VCaP (cell line): ENCODE measurements at regions not wholly inside any gene's neighbourhood (a gene's known extent, or its start where the extent isn't known, plus 50 kb on each side); places are given as distances from the start of the nearest gene placed in this dataset.

Source experiments
- H3K27ac ChIP-seq: fragments of 450-650 bp; 2 replicates; pipeline ENCODE4 v1.5.1; 2017
- CTCF ChIP-seq: fragments of 450-650 bp; conservative IDR thresholded peaks from 2 replicates; pipeline ENCODE4 v1.5.1; 2017; ENCODE audit warnings: mild to moderate bottlenecking, moderate library complexity

DNA sequence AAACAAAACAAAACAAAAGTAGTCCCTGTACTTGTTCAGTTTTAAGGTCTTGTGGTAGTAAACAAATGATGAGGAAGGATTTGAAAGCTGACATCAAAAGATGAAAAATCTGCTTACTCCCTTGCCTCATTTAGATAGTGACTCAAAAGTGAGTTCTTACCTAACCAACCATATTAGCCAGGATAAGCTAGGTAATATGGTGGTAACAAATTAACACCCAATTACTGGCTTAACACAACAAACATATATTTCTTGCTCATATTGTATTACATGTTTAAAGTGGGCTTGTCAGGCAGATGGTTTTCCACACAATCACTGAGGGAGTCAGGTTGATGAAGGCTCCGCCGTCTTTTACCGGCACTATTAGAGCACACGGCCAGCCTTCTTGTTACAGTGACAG lies 189.7 kb downstream of the PPARGC1A start:
- no peak overlapping the region for H3K27ac ChIP-seq
- TF ChIP-seq CTCF = no peak

DNA sequence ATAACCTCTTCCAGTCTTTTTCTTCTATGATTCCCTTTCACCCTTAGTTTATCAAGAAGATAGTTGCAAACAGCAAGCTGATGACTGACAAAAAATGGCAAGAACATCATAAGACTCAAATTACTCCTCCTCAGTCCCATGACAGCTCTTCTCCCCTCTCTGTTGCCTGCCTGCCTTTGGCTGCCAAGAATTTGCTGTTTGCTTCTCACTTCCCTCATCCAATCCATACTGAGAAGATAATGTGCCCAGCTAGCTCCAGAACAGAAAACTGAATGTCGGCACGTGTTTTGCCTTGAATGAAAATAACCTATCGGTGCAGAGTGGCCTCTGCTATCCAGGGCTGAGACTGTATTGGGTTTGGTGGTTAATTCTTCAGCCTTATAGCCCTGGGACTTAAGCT lies 192.1 kb downstream of the PPARGC1A start:
- no peak for TF ChIP-seq CTCF
- H3K27ac ChIP-seq = no peak overlapping the region

- no peak for TF ChIP-seq CTCF
- H3K27ac ChIP-seq = no peak overlapping the region
Measured at GRCh38 chr4:23697001-23697528, 192.8 kb downstream of the PPARGC1A start.

- TF ChIP-seq CTCF = no peak
- H3K27ac ChIP-seq = no peak overlapping the region
Measured at GRCh38 chr4:23686169-23686897, 203.5 kb downstream of the PPARGC1A start.

DNA sequence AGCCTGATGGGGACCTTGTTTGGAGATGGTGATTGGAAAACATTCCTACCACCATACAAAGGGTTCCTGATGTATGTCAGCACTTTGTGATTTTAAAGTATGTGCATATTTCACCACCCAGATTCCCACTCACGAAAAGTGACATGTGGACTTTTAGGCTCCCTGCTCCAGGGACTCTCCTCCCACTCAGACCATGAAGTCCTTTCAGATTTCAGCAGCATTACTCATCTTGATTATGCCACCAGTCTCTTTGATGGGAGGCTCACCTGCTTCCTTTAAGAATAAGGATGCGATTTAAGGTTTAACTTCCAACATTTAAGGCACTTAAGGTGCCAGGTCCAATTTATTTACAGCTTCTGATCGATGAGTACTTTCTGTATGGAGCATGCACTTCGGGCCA lies 204.4 kb downstream of the PPARGC1A start:
- TF ChIP-seq CTCF = no peak
- no peak overlapping the region for H3K27ac ChIP-seq

GRCh38 chr4:23680671-23681518 lies 209.0 kb downstream of the PPARGC1A start:
- H3K27ac ChIP-seq = no peak overlapping the region
- TF ChIP-seq CTCF = 0 out of 2 replicates have a peak, but pooled peaks have one; percentile 7

- no peak for TF ChIP-seq CTCF
- no peak overlapping the region for H3K27ac ChIP-seq
Measured at GRCh38 chr4:23674694-23675093, 215.2 kb downstream of the PPARGC1A start.
